PFSK-1 (cell line): ENCODE measurements at regions not wholly inside any gene's neighbourhood (a gene's known extent, or its start where the extent isn't known, plus 50 kb on each side); places are given as distances from the start of the nearest gene placed in this dataset.

ENCODE experiments used
- POLR2AphosphoS5 ChIP-seq: IDR thresholded peaks from 2 replicates; pipeline ENCODE4 v1.6.1; 2012; ENCODE audit warnings: low read depth, mild to moderate bottlenecking, control low read depth, low read length, moderate library complexity
- REST ChIP-seq, 2 experiments: IDR thresholded peaks; 2 replicates each; pipeline versions ENCODE4 v1.6.1 to v1.8.0; 2011 to 2012; ENCODE audit warnings: low read depth in 2 of 2, low read length in 2 of 2, control low read depth in 1 of 2, inconsistent platforms in 1 of 2, mild to moderate bottlenecking in 1 of 2, moderate library complexity in 1 of 2; ENCODE audit not compliant: insufficient read depth in 1 of 2
- SIN3A ChIP-seq: IDR thresholded peaks from 2 replicates; pipeline ENCODE4 v1.6.1; 2012; ENCODE audit warnings: mild to moderate bottlenecking, low read length, moderate library complexity, borderline replicate concordance; ENCODE audit not compliant: insufficient read depth
- TAF1 ChIP-seq: IDR thresholded peaks from 2 replicates; pipeline ENCODE4 v1.6.1; 2012; ENCODE audit warnings: low read length, control low read depth, borderline replicate concordance; ENCODE audit not compliant: insufficient read depth

- TF ChIP-seq POLR2AphosphoS5: no peak
- TF ChIP-seq REST (IDR thresholded peaks at IDR 0.05; ENCODE audit: insufficient read depth in 1 of 2, low read depth in 2 of 2, low read length in 2 of 2): no peak
- no peak for TF ChIP-seq SIN3A
- TF ChIP-seq TAF1: no peak
Measured at GRCh38 chr4:66662620-66663019, 882.7 kb downstream of the CENPC start.
